Stimulated activated CD8-positive, alpha-beta memory T cell treated with anti-CD3 and anti-CD28 coated beads, Interleukin-15, amount 100 ng/mL, for 48 hours (primary cell): ENCODE measurements at regions not wholly inside any gene's neighbourhood (a gene's known extent, or its start where the extent isn't known, plus 50 kb on each side); places are given as distances from the start of the nearest gene placed in this dataset.
"Not testable (repeated sequence)": the region's sequence is repeated elsewhere in the genome, so short reads cannot be mapped to it uniquely, and the experiment has no call there.

Experiments
- DNase-seq, 2 donors: peaks; one replicate each; pipeline ENCODE4 v3.0.0-alpha.2; 2020; ENCODE audit warnings: low read depth in 2 of 2

- DNase-seq = no peak
These were observed 201.9 kb downstream of the DAD1 start for GRCh38 chr14:22386924-22387775.

GRCh38 chr14:22384974-22385526, 204.0 kb downstream of the DAD1 start:
- no peak for DNase-seq

- DNase-seq = no peak
These were observed 204.9 kb downstream of the DAD1 start for GRCh38 chr14:22384167-22384549.

GRCh38 chr14:22383515-22384166, 205.4 kb downstream of the DAD1 start:
- DNase-seq = no peak

- DNase-seq = no peak
These were observed 206.1 kb downstream of the DAD1 start for GRCh38 chr14:22382955-22383354.

- no peak for DNase-seq
These were observed 206.6 kb downstream of the DAD1 start for GRCh38 chr14:22382395-22382794.

GRCh38 chr14:22381766-22382165, 207.3 kb downstream of the DAD1 start:
- DNase-seq = no peak

- no peak for DNase-seq
These were observed 207.6 kb downstream of the DAD1 start for GRCh38 chr14:22381408-22381760.

GRCh38 chr14:22380571-22381407, 208.2 kb downstream of the DAD1 start:
- DNase-seq = no peak

- DNase-seq = no peak
These were observed 209.3 kb downstream of the DAD1 start for GRCh38 chr14:22379727-22380126.

- DNase-seq = no peak
These were observed 210.8 kb downstream of the DAD1 start for GRCh38 chr14:22378181-22378580.

GRCh38 chr14:22375321-22375930, 213.6 kb downstream of the DAD1 start:
- no peak for DNase-seq

GRCh38 chr14:22370084-22370847, 218.8 kb downstream of the DAD1 start:
- no peak for DNase-seq

GRCh38 chr14:22358726-22359125, 230.3 kb downstream of the DAD1 start:
- DNase-seq = no peak

- not testable (repeated sequence) for DNase-seq
These were observed 239.7 kb downstream of the DAD1 start for GRCh38 chr14:22349281-22349680.

- no peak for DNase-seq
These were observed 244.4 kb downstream of the DAD1 start for GRCh38 chr14:22344673-22345072.

GRCh38 chr14:22344209-22344608, 244.8 kb downstream of the DAD1 start:
- DNase-seq = not testable (repeated sequence)

- DNase-seq = no peak
These were observed 248.0 kb downstream of the DAD1 start for GRCh38 chr14:22341049-22341448.

GRCh38 chr14:22338917-22339715, 249.9 kb downstream of the DAD1 start:
- DNase-seq = no peak

GRCh38 chr14:22338381-22338780, 250.6 kb downstream of the DAD1 start:
- no peak for DNase-seq
